Fibroblast of mammary gland (primary cell): ENCODE measurements at regions not wholly inside any gene's neighbourhood (a gene's known extent, or its start where the extent isn't known, plus 50 kb on each side); places are given as distances from the start of the nearest gene placed in this dataset.

Source experiments
- DNase-seq: peaks from one replicate; pipeline ENCODE4 v3.0.0-alpha.2; 2010; ENCODE audit warnings: low read depth
- H3K4me3 ChIP-seq: 2 replicates; pipeline ENCODE4 v1.5.1; 2011; ENCODE audit warnings: low read depth, mild to moderate bottlenecking, low read length, moderate library complexity; ENCODE audit not compliant: control insufficient read depth
- CTCF ChIP-seq: conservative IDR thresholded peaks from 2 replicates; pipeline ENCODE4 v1.5.1; 2011; ENCODE audit warnings: low read depth, low read length, inconsistent platforms; ENCODE audit not compliant: control insufficient read depth, insufficient read depth

- DNase-seq: no peak
- H3K4me3 ChIP-seq: no peak overlapping the region
- no peak for TF ChIP-seq CTCF
Measured at GRCh38 chr12:93134175-93134890, 205.2 kb upstream of the EEA1 start.

GRCh38 chr12:93134893-93135285, 205.8 kb upstream of the EEA1 start:
- no peak overlapping the region for H3K4me3 ChIP-seq
- no peak for TF ChIP-seq CTCF
- DNase-seq: no peak

DNA sequence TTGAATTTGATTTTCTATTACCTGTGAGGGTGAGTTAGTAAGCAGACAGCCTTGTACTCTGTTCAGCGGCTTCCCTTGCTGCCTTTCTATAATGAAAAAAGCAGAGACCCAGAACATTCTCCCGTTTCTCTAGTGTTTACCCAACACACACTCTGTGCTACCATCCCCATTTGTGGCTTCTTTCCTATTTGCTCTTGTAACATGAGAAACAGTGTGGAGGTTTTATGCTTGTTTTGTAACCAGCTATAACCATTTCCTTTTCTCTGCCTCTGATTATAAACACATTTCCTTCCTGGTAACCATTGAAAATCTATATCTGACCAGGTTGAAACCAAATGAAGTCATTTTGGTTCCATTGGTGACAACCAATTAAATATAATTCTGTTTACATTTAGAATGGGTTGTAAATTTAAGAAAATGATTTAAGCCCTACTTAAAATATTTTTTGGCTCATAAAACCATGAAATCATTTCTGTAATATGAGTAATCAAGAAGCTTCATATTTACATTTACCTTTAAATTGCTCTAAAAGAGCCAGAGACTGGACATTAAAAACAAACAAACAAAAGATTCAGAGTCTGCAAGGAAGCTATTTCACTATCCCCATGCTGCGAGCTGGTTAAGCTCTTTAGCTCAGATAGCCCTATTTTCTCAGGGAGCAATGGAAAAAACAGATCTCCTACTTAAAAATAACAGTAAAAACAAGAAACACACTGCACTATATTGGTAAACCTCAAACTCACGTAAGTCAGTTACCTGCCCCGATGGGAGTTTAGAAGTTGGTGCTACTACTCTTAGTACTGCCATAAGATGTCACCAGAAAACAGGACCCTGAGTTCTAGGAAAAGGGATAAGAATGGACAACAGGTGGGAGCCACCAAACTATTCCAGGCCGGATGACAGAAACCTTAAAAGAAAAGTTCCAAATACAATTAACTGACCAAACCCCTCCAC, 206.5 kb upstream of the EEA1 start:
- peak; percentile 57 for DNase-seq
- no peak overlapping the region for H3K4me3 ChIP-seq
- TF ChIP-seq CTCF: no peak

GRCh38 chr12:93136253-93137055, 207.4 kb upstream of the EEA1 start:
- H3K4me3 ChIP-seq: no peak overlapping the region
- no peak for TF ChIP-seq CTCF
- no peak for DNase-seq

DNA sequence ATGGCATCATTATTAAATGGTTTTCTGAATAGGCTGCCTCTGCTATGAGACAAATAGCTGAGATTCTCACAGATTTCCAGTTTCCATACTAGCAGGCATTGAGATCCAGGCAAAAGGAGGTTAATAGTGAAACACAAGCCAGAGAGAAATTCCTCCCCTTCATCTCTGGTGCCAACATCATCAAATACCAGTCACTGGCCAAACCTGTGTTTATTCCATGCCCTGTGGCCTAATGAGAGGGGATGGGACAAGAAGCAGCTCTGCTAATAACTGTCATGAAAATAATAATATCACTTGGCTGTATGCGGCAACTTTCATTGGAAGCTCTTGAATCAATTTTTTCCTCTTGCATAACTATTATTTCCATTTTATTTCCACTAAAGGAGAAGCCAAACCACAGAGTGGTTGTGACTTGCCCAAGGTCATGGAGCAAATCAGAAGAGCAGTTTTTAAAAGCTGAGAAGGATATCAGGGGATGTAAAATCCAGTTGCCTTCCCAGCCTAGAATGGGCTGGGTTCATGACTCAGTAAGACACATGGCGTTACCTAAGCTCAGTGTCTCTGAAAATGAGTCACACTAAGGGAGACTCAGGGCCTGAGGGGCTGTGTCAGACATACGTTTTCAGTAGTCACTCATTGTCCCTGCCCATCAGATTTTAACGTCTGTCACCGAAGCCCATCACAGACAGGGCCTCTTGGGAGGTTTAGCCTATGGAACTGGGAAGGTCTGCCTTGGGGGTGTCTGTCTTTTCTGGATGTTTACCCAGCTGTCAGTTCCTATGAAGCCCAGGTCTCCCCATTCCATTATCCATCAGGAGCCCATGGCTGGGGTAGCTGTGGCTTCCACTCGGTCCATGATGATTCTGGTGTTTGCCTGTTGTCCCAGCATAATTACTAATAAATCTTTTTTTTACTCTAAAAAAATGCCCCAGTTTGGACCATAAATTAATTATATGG, 208.8 kb upstream of the EEA1 start:
- TF ChIP-seq CTCF: no peak
- no peak overlapping the region for H3K4me3 ChIP-seq
- peak; percentile 96 for DNase-seq
